NCI-H2107 treated with DMSO at 0.1 percent for 48 hours (cell line): ENCODE measurements at regions not wholly inside any gene's neighbourhood (a gene's known extent, or its start where the extent isn't known, plus 50 kb on each side); places are given as distances from the start of the nearest gene placed in this dataset.

Source experiments
- DNase-seq: peaks from one replicate; lab custom pipeline; 2025; ENCODE audit not compliant: unreplicated experiment; lab: John Stamatoyannopoulos, UW

DNA sequence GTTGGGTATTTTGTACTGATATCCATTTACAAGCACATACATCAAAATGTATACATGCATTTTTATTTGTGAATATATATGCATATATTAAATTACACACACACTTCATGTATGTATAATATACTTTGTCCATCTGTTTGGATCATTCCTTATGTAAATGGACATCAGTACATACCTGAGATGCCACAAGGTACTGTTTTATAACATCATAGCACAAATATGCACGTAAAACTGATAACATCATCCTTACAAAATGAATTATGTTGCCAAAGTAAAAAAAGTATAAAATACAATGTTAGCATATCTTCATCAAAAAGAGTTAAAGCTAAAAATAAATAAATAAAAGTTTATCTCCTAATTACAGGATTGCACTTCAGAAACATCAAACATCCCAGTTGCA, 634.8 kb upstream of the UBE2E2 start:
- no peak for DNase-seq

DNA sequence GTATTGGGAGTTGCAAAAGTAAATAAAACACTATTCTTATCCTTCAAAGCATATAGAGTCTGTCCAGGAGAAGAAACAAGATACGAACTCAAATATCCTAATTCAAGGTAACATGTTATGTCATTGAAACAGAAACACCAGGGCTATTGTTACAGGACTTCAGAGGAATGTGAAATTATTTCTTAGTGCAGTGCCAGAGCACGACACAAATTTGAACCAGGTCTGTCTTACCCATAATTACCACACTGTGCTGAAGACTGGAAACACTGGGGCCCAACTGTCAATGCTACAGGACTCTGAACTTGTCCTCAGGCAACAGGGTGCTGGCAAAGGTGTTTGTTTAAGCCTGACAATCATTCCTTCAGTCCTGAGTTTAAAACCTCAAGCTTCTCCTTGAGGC, 633.6 kb upstream of the UBE2E2 start:
- no peak for DNase-seq

DNA sequence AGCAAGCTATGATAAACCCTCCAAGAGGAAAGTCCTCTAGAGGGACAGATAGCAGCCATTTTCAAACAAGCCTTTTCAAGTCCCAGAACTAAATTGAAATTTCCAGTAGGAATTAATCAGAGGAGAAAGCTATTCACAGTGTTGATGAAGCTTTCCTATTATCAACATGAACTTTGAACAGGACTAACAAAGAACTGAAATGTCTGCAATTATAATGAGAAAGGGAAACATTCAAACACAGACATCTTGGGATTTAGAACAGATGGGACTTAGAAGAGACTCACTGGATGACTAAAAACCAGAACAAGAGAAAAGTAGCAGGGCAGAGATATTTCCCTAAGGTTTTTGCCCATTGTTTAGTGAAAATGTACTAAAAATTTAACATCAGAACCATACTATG, 622.1 kb upstream of the UBE2E2 start:
- DNase-seq = no peak

DNA sequence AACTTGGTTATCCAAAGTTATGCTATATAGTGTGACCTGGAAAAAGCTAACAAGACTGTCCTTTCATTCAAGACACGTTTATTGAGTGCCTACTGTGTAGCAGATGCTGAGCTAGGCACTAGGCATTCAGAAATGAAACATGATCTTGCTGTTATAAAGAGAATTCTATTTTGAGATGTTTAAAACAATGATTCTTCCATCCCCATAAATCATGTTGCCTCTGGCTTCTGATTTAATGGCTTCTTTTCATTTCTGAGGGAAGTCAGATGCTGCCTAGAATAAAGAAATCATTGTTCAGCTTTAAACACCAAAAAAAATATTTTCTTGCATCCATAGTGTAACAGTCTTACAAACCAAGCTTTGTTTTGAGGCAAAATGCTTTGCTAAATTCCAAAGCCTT, 620.9 kb upstream of the UBE2E2 start:
- no peak for DNase-seq

GRCh38 chr3:22585504-22585903, 617.6 kb upstream of the UBE2E2 start:
- no peak for DNase-seq

DNA sequence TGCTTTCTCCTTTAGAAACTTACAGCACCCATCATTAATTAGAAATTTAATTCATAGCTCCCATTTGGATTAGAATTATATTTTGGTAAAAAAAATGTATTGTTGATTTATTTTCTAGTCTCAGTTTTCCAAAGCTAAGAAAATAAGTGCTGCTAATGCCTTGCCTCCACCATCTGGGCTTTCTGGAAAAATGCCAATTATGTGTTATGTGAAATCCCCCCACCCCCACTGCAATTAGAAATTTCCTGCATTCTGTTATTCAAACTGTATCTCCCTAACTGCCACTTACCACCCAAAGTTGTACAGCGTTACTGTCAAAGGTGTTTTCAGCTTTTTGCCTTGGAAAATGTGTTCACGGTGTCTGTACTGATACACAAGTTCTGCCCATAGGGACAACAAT, 617.2 kb upstream of the UBE2E2 start:
- DNase-seq = no peak

GRCh38 chr3:22587446-22587845, 615.7 kb upstream of the UBE2E2 start:
- no peak for DNase-seq

- no peak for DNase-seq
Observed at GRCh38 chr3:22593638-22594037, 609.5 kb upstream of the UBE2E2 start.

DNA sequence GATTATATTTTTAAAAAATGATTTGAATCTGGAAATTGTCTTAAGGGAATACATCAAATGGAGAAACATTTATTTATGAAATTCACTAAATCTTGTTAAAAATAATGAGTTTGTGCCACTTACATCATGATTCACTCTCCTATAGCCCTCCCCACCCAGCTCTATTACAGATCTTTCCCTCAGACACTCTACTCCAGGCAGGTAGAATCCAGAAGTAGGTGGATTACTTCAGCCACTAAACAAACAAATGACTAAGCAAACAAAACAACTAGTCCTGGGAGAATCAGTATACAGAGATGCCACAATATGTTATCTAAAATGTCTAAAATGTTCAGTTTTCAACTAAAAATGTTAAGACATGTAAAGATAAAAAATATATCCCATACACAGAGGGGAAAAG, 608.1 kb upstream of the UBE2E2 start:
- no peak for DNase-seq

DNA sequence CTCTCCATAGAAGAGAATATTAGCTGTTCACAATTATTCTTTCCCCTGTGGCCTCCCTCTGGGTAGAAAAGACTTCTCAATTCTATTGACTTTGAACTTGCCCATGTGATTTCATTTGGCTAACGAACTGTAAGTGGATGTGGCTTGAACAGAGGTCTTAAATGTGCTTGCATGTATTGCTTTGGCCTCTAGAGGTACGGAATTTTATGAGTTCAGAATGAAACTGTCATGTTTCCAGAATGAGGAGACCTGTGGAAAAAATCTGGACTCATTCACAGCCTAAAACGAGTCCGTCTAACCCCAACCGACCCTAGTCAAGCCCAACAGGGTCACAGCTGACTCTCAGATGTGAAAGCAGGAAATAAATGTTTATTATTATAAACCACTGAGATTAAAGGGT, 596.7 kb upstream of the UBE2E2 start:
- DNase-seq = no peak

DNA sequence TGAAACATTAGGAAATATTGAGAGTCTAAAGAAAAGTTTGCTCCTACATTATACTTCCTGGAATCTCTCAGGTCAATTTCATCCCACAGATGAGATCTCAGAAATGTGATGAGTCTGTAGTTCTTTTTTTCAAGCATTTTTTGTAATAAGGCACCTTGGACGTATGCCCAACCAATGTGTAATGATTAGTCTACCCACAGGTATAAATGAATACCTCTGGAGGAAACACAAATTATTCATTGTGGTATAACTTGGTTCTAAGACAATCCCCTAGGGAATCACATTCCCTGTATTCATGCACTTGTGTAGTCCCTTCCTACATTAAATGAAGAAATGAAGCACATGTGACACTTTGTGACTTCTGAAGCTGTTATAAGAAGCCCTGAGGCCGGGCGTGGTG, 596.2 kb upstream of the UBE2E2 start:
- no peak for DNase-seq

- DNase-seq = no peak
Observed at GRCh38 chr3:22608093-22608492, 595.0 kb upstream of the UBE2E2 start.

DNA sequence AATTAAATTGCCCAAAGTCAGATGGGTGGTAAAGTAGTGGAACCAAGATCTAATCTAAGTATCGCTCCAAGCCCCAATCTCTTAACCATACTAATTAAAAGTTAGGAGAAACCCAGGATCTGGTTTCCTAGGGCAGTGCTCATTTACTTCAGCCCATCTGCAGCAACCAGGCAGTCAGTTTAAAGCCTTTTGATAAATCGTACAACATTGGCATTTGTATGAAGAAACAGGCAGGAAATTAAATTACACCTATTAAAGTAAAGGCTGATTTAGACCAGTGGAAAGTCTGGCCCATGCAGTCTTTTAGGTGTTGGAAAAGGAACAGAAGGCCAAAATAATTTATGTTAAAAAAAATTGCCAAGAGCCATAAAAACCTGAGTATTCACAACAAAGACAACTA, 594.4 kb upstream of the UBE2E2 start:
- no peak for DNase-seq

DNA sequence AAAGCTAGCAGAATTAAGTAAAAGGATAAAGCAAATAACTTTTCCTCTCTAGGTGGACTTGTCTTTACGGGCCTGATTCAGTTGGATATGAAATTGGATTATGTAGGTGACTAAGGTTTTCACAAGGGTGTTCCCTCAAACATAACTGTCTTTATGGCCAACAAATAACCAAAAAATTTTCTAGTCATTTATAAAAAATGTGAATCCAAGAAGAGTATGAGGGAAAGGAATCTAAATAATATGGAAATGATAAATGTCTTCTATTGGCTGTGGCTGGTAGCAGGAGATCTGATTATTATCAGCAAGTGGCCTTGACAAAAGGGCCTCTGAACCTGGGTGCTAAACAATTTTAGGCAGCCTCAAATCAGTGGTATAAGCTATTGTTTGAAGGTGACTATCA, 594.0 kb upstream of the UBE2E2 start:
- no peak for DNase-seq

- no peak for DNase-seq
Observed at GRCh38 chr3:22612927-22613326, 590.2 kb upstream of the UBE2E2 start.

GRCh38 chr3:22615790-22616189, 587.3 kb upstream of the UBE2E2 start:
- DNase-seq = no peak

- no peak for DNase-seq
Observed at GRCh38 chr3:22617372-22617771, 585.8 kb upstream of the UBE2E2 start.

- DNase-seq = no peak
Observed at GRCh38 chr3:22620498-22620897, 582.6 kb upstream of the UBE2E2 start.

GRCh38 chr3:22621205-22621809, 581.8 kb upstream of the UBE2E2 start:
- DNase-seq = no peak

DNA sequence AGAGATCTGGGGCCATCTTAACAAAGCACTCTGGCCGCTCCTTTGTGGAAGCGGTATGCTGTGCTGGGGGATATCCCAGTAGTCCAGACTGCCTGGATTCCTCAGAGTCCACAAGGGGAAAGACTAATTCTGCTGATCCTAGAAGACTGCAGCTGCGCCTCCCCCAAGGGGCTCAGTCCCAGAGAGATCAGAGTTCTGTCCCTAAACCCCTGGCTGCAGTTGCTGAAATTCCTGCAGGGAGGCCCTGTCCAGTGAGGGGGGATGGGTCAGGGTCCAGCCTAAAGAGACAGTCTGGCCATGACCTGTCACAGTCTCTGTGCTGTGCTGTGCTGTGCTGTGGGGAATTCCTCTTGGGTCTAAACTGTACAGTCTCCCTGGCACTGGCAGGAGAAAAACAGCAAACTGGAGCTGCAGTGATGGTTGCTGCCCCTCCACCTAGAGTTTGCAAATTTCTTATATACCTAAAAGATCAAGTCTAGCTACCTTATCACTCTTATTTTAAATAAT, 575.1 kb upstream of the UBE2E2 start:
- no peak for DNase-seq

- DNase-seq = no peak
Observed at GRCh38 chr3:22632536-22632935, 570.6 kb upstream of the UBE2E2 start.

GRCh38 chr3:22634433-22634832, 568.7 kb upstream of the UBE2E2 start:
- DNase-seq = no peak

DNA sequence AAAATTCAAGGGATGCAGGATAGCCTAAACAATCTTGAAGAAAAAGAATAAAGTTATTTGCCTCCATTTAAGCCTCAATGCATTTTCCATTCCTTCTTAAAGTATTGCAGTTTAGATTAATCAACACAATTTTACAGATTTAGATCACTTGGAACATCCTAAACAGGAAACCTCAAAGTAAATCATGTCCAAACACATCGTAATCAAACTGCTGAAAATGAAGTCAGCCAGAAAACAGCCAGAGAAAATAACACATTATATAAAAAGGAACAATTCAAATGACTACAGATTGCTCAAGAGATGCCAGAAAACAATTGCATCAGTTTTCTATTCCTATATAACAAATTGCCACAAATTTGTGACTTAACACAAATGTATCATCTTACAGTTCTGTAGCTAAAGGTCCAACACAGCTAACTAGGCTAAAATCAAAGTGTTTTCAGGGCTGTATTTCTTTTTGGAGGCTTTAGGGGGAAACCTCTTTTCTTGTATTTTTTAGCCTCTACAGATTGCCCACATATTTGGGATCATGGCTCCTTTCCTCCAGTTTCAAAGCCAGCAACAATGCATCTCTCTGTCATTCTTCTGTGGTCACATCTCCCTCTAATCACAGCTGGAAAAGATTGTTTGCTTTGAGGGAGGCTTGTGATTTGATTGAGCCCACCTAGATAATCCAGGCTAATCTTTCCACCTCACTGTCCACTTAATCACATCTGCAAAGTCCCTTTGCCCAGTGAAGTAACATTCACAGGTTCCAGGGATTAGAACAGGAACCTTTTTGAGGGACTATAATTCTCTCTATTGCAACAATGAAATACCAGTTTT, 543.3 kb upstream of the UBE2E2 start:
- DNase-seq = no peak
